Skeletal muscle satellite cell (primary cell): ENCODE measurements at regions not wholly inside any gene's neighbourhood (a gene's known extent, or its start where the extent isn't known, plus 50 kb on each side); places are given as distances from the start of the nearest gene placed in this dataset.

Source experiments
- H3K27me3 ChIP-seq: 2 replicates; pipeline ENCODE4 v1.7.0; 2013; ENCODE audit warnings: low read length; ENCODE audit not compliant: control insufficient read depth, insufficient read depth
- H3K36me3 ChIP-seq: 2 replicates; pipeline ENCODE4 v1.7.0; 2013; ENCODE audit warnings: mild to moderate bottlenecking, control low read depth, low read length; ENCODE audit not compliant: insufficient read depth
- H3K4me1 ChIP-seq: 2 replicates; pipeline ENCODE4 v1.7.0; 2013; ENCODE audit warnings: low read length; ENCODE audit not compliant: control insufficient read depth, insufficient read depth
- H3K4me2 ChIP-seq: 2 replicates; pipeline ENCODE4 v1.7.0; 2013; ENCODE audit warnings: mild to moderate bottlenecking, low read length
- H3K4me3 ChIP-seq: 2 replicates; pipeline ENCODE4 v1.7.0; 2013; ENCODE audit warnings: low read length
- H3K9ac ChIP-seq: 2 replicates; pipeline ENCODE4 v1.7.0; 2013; ENCODE audit warnings: mild to moderate bottlenecking, low read depth, low read length, moderate library complexity
- H3K9me3 ChIP-seq: replicated peaks from 2 replicates; pipeline ENCODE4 v1.7.0; 2013; ENCODE audit warnings: mild to moderate bottlenecking, control low read depth, low read length

DNA sequence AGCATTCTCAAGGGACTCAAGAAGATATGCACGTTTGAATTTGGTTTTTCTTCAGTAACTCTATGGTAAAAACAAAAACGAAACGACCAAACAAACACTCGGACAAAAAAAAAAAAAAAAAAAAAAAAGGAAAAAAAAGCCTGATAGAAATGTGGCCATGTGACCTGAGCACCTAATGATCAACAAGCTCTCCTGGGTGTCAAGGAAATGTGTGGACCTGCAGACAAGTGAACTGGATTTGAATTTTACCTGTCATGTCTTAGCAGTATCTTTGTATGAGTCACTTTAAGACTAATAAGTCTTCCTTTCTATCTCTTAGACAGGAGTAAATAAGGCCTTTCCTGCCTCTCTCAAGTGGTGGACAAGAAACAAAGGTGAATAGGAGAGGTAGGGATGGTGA, 190.6 kb upstream of the GRIA1 start:
- no peaks in the 10 kb centered on the region for H3K4me1 ChIP-seq
- H3K4me2 ChIP-seq: no peak overlapping the region
- H3K27me3 ChIP-seq: no peaks in the 10 kb centered on the region
- H3K9me3 ChIP-seq: no peaks in the 10 kb centered on the region
- H3K9ac ChIP-seq: no peak overlapping the region
- H3K36me3 ChIP-seq: no peaks in the 10 kb centered on the region
- no peak overlapping the region for H3K4me3 ChIP-seq

DNA sequence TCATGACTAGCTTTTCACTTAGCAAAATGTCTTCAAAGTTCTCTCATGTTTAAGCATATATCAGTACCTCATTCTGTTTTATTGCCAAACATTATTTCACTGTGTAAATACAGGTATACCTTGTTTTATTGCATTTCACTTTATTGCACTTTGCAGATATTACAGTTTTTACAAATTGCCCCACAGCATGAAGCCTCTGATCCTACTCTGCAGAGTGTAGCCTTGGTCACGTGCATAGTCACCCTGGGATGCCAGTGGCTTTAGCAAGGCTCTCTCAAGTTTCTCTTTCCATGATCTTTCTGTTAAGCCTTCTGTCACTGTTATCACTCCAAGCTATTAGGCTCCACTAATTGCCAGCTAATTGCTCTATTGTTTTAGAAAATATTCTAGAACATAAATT, 182.2 kb upstream of the GRIA1 start:
- Histone ChIP-seq H3K4me1 (no peaks in the 10 kb centered on the region), H3K27me3 (no peaks in the 10 kb centered on the region)

DNA sequence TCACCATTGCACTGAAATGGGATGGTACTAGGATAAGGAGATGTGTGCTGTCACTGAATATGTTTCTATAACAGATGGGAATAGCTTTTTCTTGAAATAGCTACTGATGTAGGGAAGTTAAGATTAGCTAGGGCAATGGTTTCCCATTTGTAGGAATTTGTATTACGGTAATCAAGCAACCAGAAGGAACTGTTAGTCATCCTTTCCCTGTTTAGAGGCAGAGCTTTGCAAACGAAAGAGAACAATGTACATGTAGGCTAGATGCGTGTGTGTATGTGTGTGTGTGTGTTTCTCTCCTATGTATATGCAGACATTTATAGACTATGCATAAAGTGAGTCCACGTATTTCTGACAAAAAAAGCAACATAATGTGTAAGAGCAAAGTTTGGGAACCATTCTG, 171.9 kb upstream of the GRIA1 start:
- H3K4me1 ChIP-seq: no peaks in the 10 kb centered on the region
- H3K4me3 ChIP-seq: no peak overlapping the region
- H3K9ac ChIP-seq: no peak overlapping the region
- H3K27me3 ChIP-seq: no peaks in the 10 kb centered on the region
- H3K4me2 ChIP-seq: no peak overlapping the region
- no peaks in the 10 kb centered on the region for H3K36me3 ChIP-seq
- no peaks in the 10 kb centered on the region for H3K9me3 ChIP-seq

More for the DNA sequence above, 182.2 kb upstream of the GRIA1 start:
- Histone ChIP-seq H3K9ac (no peak overlapping the region), H3K36me3 (no peaks in the 10 kb centered on the region), H3K4me2 (no peak overlapping the region), H3K4me3 (no peak overlapping the region), H3K9me3 (no peaks in the 10 kb centered on the region)

DNA sequence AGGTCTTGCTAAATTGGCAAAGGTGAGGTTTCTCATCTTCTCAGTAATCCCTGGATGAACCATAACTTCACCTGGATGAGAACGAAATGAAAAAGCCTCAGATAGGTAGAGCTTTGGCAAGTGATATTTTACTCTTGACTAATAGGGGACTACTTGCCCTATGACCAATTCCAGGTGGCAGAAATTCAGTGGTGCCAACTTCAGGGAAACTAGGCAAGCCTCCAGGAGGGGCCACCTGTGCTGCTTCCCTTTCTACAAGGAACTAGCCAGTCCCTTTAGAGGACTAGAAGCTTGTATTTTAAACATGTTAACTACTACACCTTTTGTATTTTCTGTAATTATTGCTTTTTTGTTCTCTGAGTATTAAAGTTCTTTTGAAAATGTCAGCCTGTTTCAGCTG, 169.0 kb upstream of the GRIA1 start:
- no peaks in the 10 kb centered on the region for H3K9me3 ChIP-seq
- H3K4me1 ChIP-seq: no peaks in the 10 kb centered on the region
- no peak overlapping the region for H3K9ac ChIP-seq

DNA sequence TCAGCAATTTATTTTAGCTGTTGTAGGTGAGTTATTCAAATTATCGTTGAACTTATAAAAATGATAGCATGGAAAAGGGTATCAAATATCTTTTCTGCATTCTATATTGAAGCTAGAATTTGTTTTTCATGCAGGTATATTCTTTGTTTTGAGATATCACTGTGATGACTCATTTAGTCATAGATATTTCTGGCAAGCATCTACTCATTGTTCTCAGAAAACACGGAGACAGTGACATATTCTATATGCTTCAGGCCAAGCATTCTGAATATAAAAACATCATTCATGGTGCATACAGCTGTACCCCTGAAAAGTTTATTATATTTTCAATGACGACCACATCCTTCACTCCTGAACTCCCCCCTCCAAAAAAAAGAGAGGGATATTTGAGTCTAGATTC, 150.3 kb upstream of the GRIA1 start:
- Histone ChIP-seq H3K4me1 (no peaks in the 10 kb centered on the region), H3K4me2 (no peak overlapping the region), H3K9ac (no peak overlapping the region), H3K4me3 (no peak overlapping the region), H3K36me3 (no peaks in the 10 kb centered on the region), H3K27me3 (no peaks in the 10 kb centered on the region), H3K9me3 (no peaks in the 10 kb centered on the region)

More for the DNA sequence above, 169.0 kb upstream of the GRIA1 start:
- Histone ChIP-seq H3K27me3 (no peaks in the 10 kb centered on the region), H3K36me3 (no peaks in the 10 kb centered on the region), H3K4me2 (no peak overlapping the region), H3K4me3 (no peak overlapping the region)

DNA sequence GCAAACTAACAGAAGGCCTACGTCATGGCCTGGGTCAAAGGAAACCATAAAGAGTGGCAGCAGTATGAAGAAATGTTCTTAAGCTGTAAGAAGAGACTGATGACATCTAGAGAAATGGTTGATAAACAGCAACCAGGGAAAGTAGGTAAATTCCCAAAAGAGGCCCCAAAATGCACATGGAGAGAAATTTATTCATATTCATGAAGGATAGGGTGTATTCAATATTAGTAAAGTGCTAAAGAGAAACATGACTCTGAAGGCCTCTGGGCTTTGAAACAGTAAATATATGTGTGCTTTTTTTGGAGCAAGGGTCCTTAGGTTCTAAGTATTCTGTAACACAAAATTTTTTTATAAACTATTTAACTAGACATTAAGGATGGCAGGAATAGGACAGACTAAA, 149.7 kb upstream of the GRIA1 start:
- Histone ChIP-seq H3K4me1 (no peaks in the 10 kb centered on the region), H3K4me2 (no peak overlapping the region), H3K9me3 (no peaks in the 10 kb centered on the region), H3K36me3 (no peaks in the 10 kb centered on the region), H3K9ac (no peak overlapping the region), H3K27me3 (no peaks in the 10 kb centered on the region), H3K4me3 (no peak overlapping the region)

DNA sequence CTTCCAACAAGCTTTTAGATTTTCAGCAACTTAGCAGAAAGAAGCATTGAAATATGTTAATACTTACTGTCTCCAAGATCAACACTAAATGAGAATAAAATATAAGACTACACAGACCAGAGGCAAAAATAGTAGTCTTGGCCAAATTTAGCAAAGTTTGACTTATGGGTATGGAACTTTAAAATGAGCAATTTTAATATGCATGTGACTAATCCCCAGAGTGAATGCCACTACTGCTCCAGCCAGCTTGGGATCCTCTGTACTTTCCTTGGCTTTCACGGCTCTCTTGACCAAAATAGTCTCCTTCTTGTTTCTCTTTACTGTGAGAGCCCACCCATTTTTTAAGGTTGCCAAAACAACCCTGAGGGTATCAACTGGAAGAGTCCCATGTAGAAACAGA, 148.0 kb upstream of the GRIA1 start:
- no peak overlapping the region for H3K4me2 ChIP-seq
- no peak overlapping the region for H3K9ac ChIP-seq
- no peaks in the 10 kb centered on the region for H3K36me3 ChIP-seq
- H3K4me3 ChIP-seq: no peak overlapping the region
- no peaks in the 10 kb centered on the region for H3K4me1 ChIP-seq
- H3K9me3 ChIP-seq: no peaks in the 10 kb centered on the region
- H3K27me3 ChIP-seq: no peaks in the 10 kb centered on the region

DNA sequence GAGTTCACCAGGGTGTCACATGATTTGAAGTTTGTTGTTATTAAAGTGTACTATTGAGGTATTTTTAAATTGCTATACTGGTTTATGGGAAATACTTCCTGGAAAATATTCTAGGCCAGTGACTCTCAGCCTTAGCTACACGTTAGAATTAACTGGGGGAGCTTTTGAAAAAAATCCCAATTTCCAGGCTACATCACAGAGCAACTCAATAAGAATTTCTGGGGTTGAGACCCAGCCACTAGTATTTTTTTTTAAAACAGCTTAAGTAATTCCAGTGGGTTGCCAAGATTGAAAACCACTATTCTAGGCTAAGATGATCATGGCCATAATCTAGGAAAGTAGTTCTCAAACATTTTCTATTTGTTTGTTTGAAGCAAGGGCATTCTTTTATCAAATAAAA, 142.9 kb upstream of the GRIA1 start:
- H3K4me1 ChIP-seq: no peaks in the 10 kb centered on the region
- H3K36me3 ChIP-seq: no peaks in the 10 kb centered on the region
- H3K4me2 ChIP-seq: no peak overlapping the region
- peaks cover 3% of the 10 kb centered on the region for H3K27me3 ChIP-seq
- no peaks in the 10 kb centered on the region for H3K9me3 ChIP-seq
- no peak overlapping the region for H3K9ac ChIP-seq
- H3K4me3 ChIP-seq: no peak overlapping the region

DNA sequence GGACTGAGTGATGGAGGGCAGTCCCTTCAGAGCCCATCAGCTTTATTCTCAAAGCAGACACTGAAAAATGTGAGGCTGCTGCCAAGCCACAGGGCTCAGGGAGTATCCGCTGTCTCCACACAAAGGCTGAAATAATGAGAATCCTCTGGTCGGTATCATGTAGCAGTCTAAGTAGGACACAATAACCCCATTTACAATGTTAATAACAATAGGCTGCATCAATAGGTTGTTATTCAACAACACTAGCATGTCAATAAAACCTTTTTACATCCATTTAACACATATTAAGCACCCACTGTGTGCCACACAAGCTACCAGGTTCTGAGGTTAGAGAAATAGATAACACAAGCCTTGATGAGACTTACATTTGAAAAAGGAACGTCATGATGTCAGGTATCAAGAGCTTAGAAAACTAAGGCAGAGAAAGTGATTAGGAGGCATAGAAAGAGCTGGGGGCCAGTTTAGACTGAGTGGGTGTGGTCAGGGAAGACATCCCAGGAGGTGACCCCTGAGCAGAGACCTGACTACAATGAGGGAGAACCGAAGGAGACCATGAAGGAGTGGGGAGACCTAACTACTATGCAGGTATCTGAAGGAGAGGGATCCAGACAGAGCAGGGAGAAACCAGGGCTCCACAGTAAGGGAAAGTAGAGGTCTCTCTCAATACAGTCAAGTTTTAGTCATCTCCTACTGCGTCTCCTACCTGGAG, 140.1 kb upstream of the GRIA1 start:
- Histone ChIP-seq H3K9me3 (no peaks in the 10 kb centered on the region), H3K36me3 (no peaks in the 10 kb centered on the region), H3K4me2 (no peak overlapping the region), H3K9ac (no peak overlapping the region), H3K4me1 (no peaks in the 10 kb centered on the region), H3K4me3 (no peak overlapping the region), H3K27me3 (peaks cover 3% of the 10 kb centered on the region)

DNA sequence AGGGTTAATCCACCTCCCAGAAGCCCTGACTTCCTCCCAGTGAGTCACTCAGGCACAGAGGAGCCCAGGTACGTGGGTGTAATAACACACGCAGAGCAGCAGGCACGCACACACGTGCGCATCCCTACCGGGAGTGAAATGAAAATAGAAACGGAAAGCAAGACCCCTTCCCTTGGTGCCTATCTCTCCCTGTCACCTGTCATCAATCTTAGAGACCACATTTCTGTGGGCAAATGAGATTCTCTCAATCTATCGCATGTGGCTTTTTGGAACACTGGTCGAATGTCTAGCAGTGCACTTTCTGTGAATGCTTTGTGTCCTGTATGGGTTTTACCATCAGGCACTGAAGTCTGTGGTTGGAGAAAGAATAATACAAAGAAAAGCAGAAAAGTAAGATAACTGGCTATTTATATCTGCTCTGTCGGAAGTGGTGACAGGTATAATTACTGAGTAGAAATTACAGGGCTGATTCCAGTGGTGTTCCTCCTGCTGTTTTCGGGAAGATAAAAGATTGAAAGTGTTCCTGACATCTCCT, 137.7 kb upstream of the GRIA1 start:
- H3K4me3 ChIP-seq: no peak overlapping the region
- no peak overlapping the region for H3K4me2 ChIP-seq
- peaks cover 3% of the 10 kb centered on the region for H3K27me3 ChIP-seq
- no peaks in the 10 kb centered on the region for H3K4me1 ChIP-seq
- H3K9me3 ChIP-seq: no peaks in the 10 kb centered on the region
- H3K36me3 ChIP-seq: no peaks in the 10 kb centered on the region
- no peak overlapping the region for H3K9ac ChIP-seq

DNA sequence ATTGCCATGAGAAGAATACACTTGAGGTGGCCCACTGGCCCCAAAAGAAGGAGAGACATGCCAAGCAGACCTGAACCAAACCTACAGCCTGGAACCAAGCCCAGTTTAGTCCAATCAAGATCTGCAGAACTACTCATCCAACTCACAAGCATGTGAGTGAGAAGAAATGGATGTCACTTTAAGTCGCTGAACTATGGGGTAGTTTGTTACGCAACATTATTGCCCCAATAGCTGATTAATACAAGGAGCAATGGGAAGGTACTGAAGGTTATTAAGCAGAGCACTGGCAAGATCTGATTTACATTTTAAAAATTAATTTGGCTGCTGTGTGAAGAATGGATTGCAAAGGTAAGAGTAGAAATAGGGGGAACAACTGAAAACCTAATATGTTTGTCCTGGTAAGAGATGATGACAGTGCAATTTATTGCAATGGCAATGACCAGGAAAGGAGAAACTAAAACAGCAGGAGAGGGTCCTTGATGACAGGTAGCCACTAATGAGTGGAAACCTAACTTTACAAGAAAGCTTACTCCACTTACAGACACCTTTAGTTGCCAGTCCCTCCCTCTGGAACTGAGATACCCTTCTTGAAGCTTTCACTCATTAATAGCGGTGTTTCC, 132.9 kb upstream of the GRIA1 start:
- no peaks in the 10 kb centered on the region for H3K9me3 ChIP-seq
- H3K9ac ChIP-seq: no peak overlapping the region
- H3K4me2 ChIP-seq: no peak overlapping the region
- H3K4me1 ChIP-seq: no peaks in the 10 kb centered on the region
- H3K4me3 ChIP-seq: no peak overlapping the region
- H3K27me3 ChIP-seq: no peaks in the 10 kb centered on the region
- no peaks in the 10 kb centered on the region for H3K36me3 ChIP-seq
